A673 (cell line): ENCODE measurements at regions not wholly inside any gene's neighbourhood (a gene's known extent, or its start where the extent isn't known, plus 50 kb on each side); places are given as distances from the start of the nearest gene placed in this dataset.

Experiments
- CTCF ChIP-seq: fragments of 300-800, 200-600 bp; sonication (generic); conservative IDR thresholded peaks from 2 replicates; pipeline ENCODE4 v1.5.1; 2017; ENCODE audit warnings: low read depth, mild to moderate bottlenecking, antibody characterized with exemption, low read length, moderate library complexity, mixed read lengths
- EZH2 ChIP-seq: fragments of 200-600 bp; sonication (generic); IDR thresholded peaks from 2 replicates; pipeline ENCODE4 v1.6.1; 2017; ENCODE audit warnings: borderline replicate concordance, low read depth, mild to moderate bottlenecking, mixed read lengths, antibody characterized with exemption, low read length; ENCODE audit not compliant: poor library complexity, severe bottlenecking

DNA sequence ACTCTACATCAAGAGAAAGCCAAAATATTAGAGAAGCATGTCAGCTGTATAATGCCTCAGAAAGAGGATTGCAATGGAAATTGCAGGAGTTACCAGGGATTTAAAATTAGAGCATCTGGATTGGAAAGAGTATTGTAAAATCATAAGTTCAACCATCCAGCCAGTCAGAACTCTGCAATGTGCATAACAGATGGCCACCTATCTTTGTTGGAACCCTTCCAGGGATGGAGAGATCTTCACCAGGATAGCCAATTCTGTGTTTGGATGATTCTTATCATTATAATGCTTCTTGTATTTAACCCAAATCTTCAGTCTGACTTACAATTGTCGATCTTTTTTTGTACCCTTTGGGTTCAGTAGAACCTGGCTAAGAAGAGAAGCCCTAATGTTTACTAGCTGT is 164.4 kb downstream of the TLR4 start:
- TF ChIP-seq CTCF (no peak), EZH2 (no peak)
